NCI-H1436 treated with DMSO at 0.1 percent for 48 hours (cell line): ENCODE measurements at regions not wholly inside any gene's neighbourhood (a gene's known extent, or its start where the extent isn't known, plus 50 kb on each side); places are given as distances from the start of the nearest gene placed in this dataset.
"Not testable (repeated sequence)": the region's sequence is repeated elsewhere in the genome, so short reads cannot be mapped to it uniquely, and the experiment has no call there.

Experiments used
- DNase-seq: peaks from one replicate; lab custom pipeline; 2025; lab: John Stamatoyannopoulos, UW

GRCh38 chr21:16116798-16117197 lies 387.0 kb downstream of the USP25 start:
- no peak for DNase-seq

- DNase-seq = no peak
Observed at GRCh38 chr21:16117331-16117730, 387.5 kb downstream of the USP25 start.

GRCh38 chr21:16117851-16118590 lies 388.2 kb downstream of the USP25 start:
- no peak for DNase-seq

GRCh38 chr21:16124378-16125138 lies 394.8 kb downstream of the USP25 start:
- no peak for DNase-seq

GRCh38 chr21:16125274-16125673 lies 395.5 kb downstream of the USP25 start:
- no peak for DNase-seq

GRCh38 chr21:16132453-16132852 lies 402.7 kb downstream of the USP25 start:
- not testable (repeated sequence) for DNase-seq

- DNase-seq = no peak
Observed at GRCh38 chr21:16133248-16133647, 403.5 kb downstream of the USP25 start.

- no peak for DNase-seq
Observed at GRCh38 chr21:16134134-16134533, 404.4 kb downstream of the USP25 start.

- no peak for DNase-seq
Observed at GRCh38 chr21:16137106-16137505, 407.3 kb downstream of the USP25 start.

- DNase-seq = no peak
Observed at GRCh38 chr21:16145052-16145451, 415.3 kb downstream of the USP25 start.

GRCh38 chr21:16145479-16145878 lies 415.7 kb downstream of the USP25 start:
- no peak for DNase-seq

GRCh38 chr21:16154321-16154720 lies 424.5 kb downstream of the USP25 start:
- DNase-seq = no peak

GRCh38 chr21:16154951-16155635 lies 425.3 kb downstream of the USP25 start:
- no peak for DNase-seq

GRCh38 chr21:16156841-16157489 lies 427.2 kb downstream of the USP25 start:
- DNase-seq = no peak

GRCh38 chr21:16159213-16159970 lies 429.6 kb downstream of the USP25 start:
- DNase-seq = no peak

- DNase-seq = no peak
Observed at GRCh38 chr21:16159971-16160350, 430.2 kb downstream of the USP25 start.

GRCh38 chr21:16162953-16163352 lies 433.2 kb downstream of the USP25 start:
- no peak for DNase-seq

- no peak for DNase-seq
Observed at GRCh38 chr21:16169102-16169511, 439.3 kb downstream of the USP25 start.

- DNase-seq = no peak
Observed at GRCh38 chr21:16169779-16170178, 440.0 kb downstream of the USP25 start.

GRCh38 chr21:16176570-16176969 lies 446.8 kb downstream of the USP25 start:
- no peak for DNase-seq

GRCh38 chr21:16177532-16177931 lies 447.8 kb downstream of the USP25 start:
- no peak for DNase-seq

- no peak for DNase-seq
Observed at GRCh38 chr21:16179773-16180172, 450.0 kb downstream of the USP25 start.
